ENCODE measurements at regions not wholly inside any gene's neighbourhood (a gene's known extent, or its start where the extent isn't known, plus 50 kb on each side); places are given as distances from the start of the nearest gene placed in this dataset.

DNA sequence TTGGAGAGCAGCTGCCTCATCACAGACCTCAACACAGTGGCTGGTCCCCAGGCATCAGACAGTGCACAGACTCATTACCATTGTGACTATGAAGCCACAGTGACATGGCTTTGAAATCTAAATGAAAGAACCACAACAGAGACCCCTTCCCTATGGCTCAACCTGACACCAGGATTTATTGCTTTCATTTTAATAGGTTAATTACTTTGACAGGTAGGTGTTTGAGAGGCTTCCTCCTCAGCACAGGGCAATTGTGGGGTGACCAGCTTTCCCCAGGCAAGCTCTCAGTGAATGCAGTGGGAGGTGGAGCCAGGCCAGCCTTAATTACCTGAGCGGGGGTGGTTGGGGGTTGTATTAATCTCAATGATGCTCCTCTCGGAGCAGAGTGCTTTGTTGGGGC is 102.3 kb downstream of the CHST1 start:
- no peak overlapping the region for H2AFZ ChIP-seq (replicated peaks)
- no peaks in the 10 kb centered on the region for H3K27me3 ChIP-seq
- peaks cover 16% of the 10 kb centered on the region for H3K27me3 Mint-ChIP-seq (ENCODE audit: insufficient read depth, low read depth)
- no peak for TF ChIP-seq EZH2 (IDR thresholded peaks at IDR 0.05)
- TF ChIP-seq, protein P1, sequence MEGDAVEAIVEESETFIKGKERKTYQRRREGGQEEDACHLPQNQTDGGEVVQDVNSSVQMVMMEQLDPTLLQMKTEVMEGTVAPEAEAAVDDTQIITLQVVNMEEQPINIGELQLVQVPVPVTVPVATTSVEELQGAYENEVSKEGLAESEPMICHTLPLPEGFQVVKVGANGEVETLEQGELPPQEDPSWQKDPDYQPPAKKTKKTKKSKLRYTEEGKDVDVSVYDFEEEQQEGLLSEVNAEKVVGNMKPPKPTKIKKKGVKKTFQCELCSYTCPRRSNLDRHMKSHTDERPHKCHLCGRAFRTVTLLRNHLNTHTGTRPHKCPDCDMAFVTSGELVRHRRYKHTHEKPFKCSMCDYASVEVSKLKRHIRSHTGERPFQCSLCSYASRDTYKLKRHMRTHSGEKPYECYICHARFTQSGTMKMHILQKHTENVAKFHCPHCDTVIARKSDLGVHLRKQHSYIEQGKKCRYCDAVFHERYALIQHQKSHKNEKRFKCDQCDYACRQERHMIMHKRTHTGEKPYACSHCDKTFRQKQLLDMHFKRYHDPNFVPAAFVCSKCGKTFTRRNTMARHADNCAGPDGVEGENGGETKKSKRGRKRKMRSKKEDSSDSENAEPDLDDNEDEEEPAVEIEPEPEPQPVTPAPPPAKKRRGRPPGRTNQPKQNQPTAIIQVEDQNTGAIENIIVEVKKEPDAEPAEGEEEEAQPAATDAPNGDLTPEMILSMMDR (IDR thresholded peaks at IDR 0.05): no peak
- no peak for TF ChIP-seq EZH2phosphoT487 (IDR thresholded peaks at IDR 0.05)
- DNase-seq (ENCODE audit: low spot score): no peak
- H3K27ac ChIP-seq: no peak overlapping the region
- no peak overlapping the region for H3K4me3 Mint-ChIP-seq
- no peak overlapping the region for H3K4me2 ChIP-seq
- peaks cover 2% of the 10 kb centered on the region for H3K4me1 ChIP-seq
- no peaks in the 10 kb centered on the region for H4K20me1 ChIP-seq (ENCODE audit: low read depth)
- H3K27ac Mint-ChIP-seq: peak overlapping the region; percentile 41
- no peaks in the 10 kb centered on the region for H3K9me3 ChIP-seq (ENCODE audit: low read depth)
- H3K36me3 ChIP-seq: no peaks in the 10 kb centered on the region
- no peak overlapping the region for H3K9ac ChIP-seq
- no peaks in the 10 kb centered on the region for H3K79me2 ChIP-seq (ENCODE audit: low read depth)
- H3K4me1 Mint-ChIP-seq: peaks cover 19% of the 10 kb centered on the region
- no peaks in the 10 kb centered on the region for H3K36me3 Mint-ChIP-seq
- H3K4me3 ChIP-seq: no peak overlapping the region
- no peaks in the 10 kb centered on the region for H3K9me3 Mint-ChIP-seq
- H3F3A ChIP-seq (ENCODE audit: low read depth): no peaks in the 10 kb centered on the region

DNA sequence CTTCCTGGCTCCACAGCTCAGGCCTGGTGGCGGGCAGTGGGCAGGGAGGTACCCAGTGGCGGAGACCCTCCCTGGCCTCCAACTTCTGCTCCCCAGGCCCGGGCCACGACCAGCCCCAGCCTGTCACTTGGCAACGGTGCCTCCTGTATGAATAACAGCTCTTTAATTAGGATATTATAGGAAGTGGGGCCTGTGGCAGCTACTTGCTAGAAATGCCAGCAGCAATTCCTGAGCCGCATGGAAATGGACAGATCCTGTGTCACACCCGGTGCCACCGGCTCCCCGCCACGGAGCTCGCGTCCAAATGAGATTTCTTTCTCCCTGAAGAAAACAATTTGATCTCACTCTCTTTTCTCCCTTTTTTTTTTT is 104.5 kb downstream of the CHST1 start:
- Histone ChIP-seq H3K4me1 (no peaks in the 10 kb centered on the region), H3K36me3 (no peaks in the 10 kb centered on the region), H3K4me2 (no peak overlapping the region), H3K27ac (no peak overlapping the region), H3K9me3 (ENCODE audit: low read depth) (no peaks in the 10 kb centered on the region), H3K4me3 (no peak overlapping the region), H3K27me3 (no peaks in the 10 kb centered on the region), H3F3A (ENCODE audit: low read depth) (no peaks in the 10 kb centered on the region), H4K20me1 (ENCODE audit: low read depth) (no peaks in the 10 kb centered on the region), H2AFZ (replicated peaks) (no peak overlapping the region), H3K79me2 (ENCODE audit: low read depth) (no peaks in the 10 kb centered on the region), H3K9ac (no peak overlapping the region)
- no peak for DNase-seq (ENCODE audit: low spot score)
- H3K4me3 Mint-ChIP-seq: peak overlapping the region; percentile 30
- TF ChIP-seq, protein P1 (IDR thresholded peaks at IDR 0.05): no peak
- no peak for TF ChIP-seq EZH2 (IDR thresholded peaks at IDR 0.05)
- TF ChIP-seq EZH2phosphoT487 (IDR thresholded peaks at IDR 0.05): no peak
- H3K27me3 Mint-ChIP-seq (ENCODE audit: insufficient read depth, low read depth): peaks cover 11% of the 10 kb centered on the region
- no peaks in the 10 kb centered on the region for H3K36me3 Mint-ChIP-seq
- peaks cover 36% of the 10 kb centered on the region for H3K4me1 Mint-ChIP-seq
- peaks cover 5% of the 10 kb centered on the region for H3K9me3 Mint-ChIP-seq
- no peak overlapping the region for H3K27ac Mint-ChIP-seq

DNA sequence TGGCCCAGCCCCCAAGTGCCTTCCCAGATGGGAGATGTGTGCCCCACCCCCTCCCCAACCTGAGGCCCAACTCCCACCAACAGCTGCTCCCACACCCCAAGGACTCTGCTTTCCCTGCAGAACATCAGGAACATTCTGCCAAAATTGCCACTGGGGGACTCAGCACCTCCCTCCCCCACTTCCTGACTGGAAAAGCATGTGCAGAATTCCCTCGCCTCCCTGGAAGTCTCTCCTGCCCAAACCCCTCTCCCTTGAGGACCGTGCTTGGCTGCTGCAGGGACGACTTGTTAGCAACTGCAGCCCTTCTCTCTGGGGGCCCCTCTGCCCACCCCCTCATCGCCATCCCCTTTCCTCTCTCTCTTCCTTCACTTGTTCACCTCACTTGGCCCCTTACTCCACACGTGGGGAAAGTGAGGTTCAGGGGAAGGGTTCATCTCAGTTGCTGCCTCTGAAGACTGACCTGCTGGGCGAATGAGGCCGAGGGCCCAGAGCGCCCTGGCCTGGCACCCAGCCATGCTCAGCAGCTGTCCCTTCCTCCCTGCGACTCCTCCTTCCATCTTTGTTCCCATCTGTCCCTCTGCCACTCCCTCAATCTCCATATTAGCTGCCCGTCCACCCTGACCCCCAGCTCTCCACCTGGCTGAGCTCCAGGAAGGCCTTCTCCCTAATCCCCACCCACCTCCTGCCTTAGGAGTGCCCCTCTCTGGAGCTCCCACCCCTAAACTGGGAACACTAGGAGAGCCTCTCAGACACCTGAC is 105.1 kb downstream of the CHST1 start:
- Histone ChIP-seq H4K20me1 (ENCODE audit: low read depth) (no peaks in the 10 kb centered on the region), H3K4me3 (no peak overlapping the region), H3K27me3 (no peaks in the 10 kb centered on the region), H3K36me3 (no peaks in the 10 kb centered on the region), H3K9ac (no peak overlapping the region), H3K4me2 (no peak overlapping the region), H3K27ac (no peak overlapping the region), H3K79me2 (ENCODE audit: low read depth) (no peaks in the 10 kb centered on the region), H3K9me3 (ENCODE audit: low read depth) (no peaks in the 10 kb centered on the region), H3F3A (ENCODE audit: low read depth) (no peaks in the 10 kb centered on the region), H2AFZ (replicated peaks) (no peak overlapping the region), H3K4me1 (no peaks in the 10 kb centered on the region)
- Mint-ChIP-seq H3K27ac (peak overlapping the region; percentile 14), H3K4me1 (peaks cover 39% of the 10 kb centered on the region), H3K36me3 (no peaks in the 10 kb centered on the region), H3K4me3 (no peak overlapping the region), H3K27me3 (ENCODE audit: insufficient read depth, low read depth) (peaks cover 11% of the 10 kb centered on the region), H3K9me3 (peaks cover 5% of the 10 kb centered on the region)
- no peak for DNase-seq (ENCODE audit: low spot score)
- TF ChIP-seq, protein P1 (IDR thresholded peaks at IDR 0.05): no peak
- no peak for TF ChIP-seq EZH2 (IDR thresholded peaks at IDR 0.05)
- TF ChIP-seq EZH2phosphoT487 (IDR thresholded peaks at IDR 0.05): no peak

All from neural progenitor cell (in vitro differentiated cells).